HCT116 (cell line): ENCODE measurements at regions not wholly inside any gene's neighbourhood (a gene's known extent, or its start where the extent isn't known, plus 50 kb on each side); places are given as distances from the start of the nearest gene placed in this dataset.

Source experiments
- ATAC-seq: fragments of 200-7000 bp; cut with Tn5 transposase; 2 replicates; pipeline ENCODE4 v1.9.1; 2020; ENCODE audit warnings: mild to moderate bottlenecking, moderate library complexity
- BruUV-seq: library from RNA; stranded (reverse); fragments of 400-500 nt; replicated peaks from 2 replicates; lab custom pipeline; 2021; lab: Mats Ljungman, UMichigan
- CTCF ChIA-PET: fragments of 300-600 bp; sonication (Branson Sonifier 250); formaldehyde crosslinking; loops from one replicate; lab custom pipeline; 2021; ENCODE audit warnings: antibody characterized with exemption; lab: Charles Lee
- POLR2A ChIA-PET: fragments of 300-600, 350-600 bp; sonication (Branson Sonifier 250); formaldehyde crosslinking; loops from one replicate; lab custom pipeline; 2021; ENCODE audit warnings: antibody characterized with exemption; lab: Charles Lee
- RAD21 ChIA-PET, 2 experiments: fragments of 300-600 bp; sonication (Branson Sonifier 250); formaldehyde crosslinking; loops; one replicate each; lab custom pipeline; 2023; ENCODE audit warnings: low total read pairs in 2 of 2; ENCODE audit not compliant: uncharacterized antibody in 2 of 2, unreplicated experiment in 2 of 2, low non-redundant PET in 1 of 2; lab: Charles Lee
- DNase-seq: peaks from one replicate; pipeline ENCODE4 v3.0.0-alpha.2; 2010; ENCODE audit warnings: low read depth, low spot score
- H2AFZ ChIP-seq: fragments of 200-600 bp; shearing (Covaris generic), sonication (generic); 2 replicates; pipeline ENCODE4 v1.6.1; 2017; ENCODE audit warnings: low read depth, mixed run types, mixed read lengths, antibody characterized with exemption, low read length; ENCODE audit not compliant: poor library complexity, severe bottlenecking
- H3K27ac ChIP-seq: 2 replicates; pipeline ENCODE4 v1.5.1; 2012; ENCODE audit warnings: low read depth, low read length
- H3K27me3 ChIP-seq: fragments of 200-600 bp; sonication (generic); 2 replicates; pipeline ENCODE4 v1.6.1; 2016; ENCODE audit warnings: mixed run types, low read length, mixed read lengths; ENCODE audit not compliant: insufficient read depth
- H3K36me3 ChIP-seq, 2 experiments: fragments of 200-500 bp in 1 of 2; fragments of 200-600 bp in 1 of 2; sonication (Bioruptor generic) in 1 of 2; sonication (generic) in 1 of 2; 2 replicates each; pipeline versions ENCODE4 v1.5.1 to v1.6.1; 2014 to 2016; ENCODE audit warnings: low read length in 2 of 2, inconsistent platforms in 1 of 2, mixed read lengths in 1 of 2, mixed run types in 1 of 2; ENCODE audit not compliant: insufficient read depth in 2 of 2, control insufficient read depth in 1 of 2
- H3K4me1 ChIP-seq, 2 experiments: fragments of 200-600 bp in 1 of 2; sonication (generic) in 1 of 2; 2 replicates each; pipeline versions ENCODE4 v1.5.1 to v1.6.1; 2012 to 2017; ENCODE audit warnings: low read length in 2 of 2, inconsistent platforms in 1 of 2, mild to moderate bottlenecking in 1 of 2, mixed read lengths in 1 of 2, mixed run types in 1 of 2, moderate library complexity in 1 of 2; ENCODE audit not compliant: insufficient read depth in 2 of 2, control insufficient read depth in 1 of 2
- H3K4me2 ChIP-seq: fragments of 200-600 bp; sonication (generic); 2 replicates; pipeline ENCODE4 v1.6.1; 2017; ENCODE audit warnings: mixed run types, low read length, mixed read lengths
- H3K4me3 ChIP-seq, 2 experiments: fragments of 200-600 bp in 1 of 2; sonication (generic) in 1 of 2; replicated peaks in 1 of 2; 2 replicates each; pipeline ENCODE4 v1.5.1; 2011 to 2016; ENCODE audit warnings: low read length in 2 of 2, control low read depth in 1 of 2, low read depth in 1 of 2, mild to moderate bottlenecking in 1 of 2, mixed read lengths in 1 of 2, mixed run types in 1 of 2
- H3K79me2 ChIP-seq: fragments of 200-600 bp; sonication (generic); 2 replicates; pipeline ENCODE4 v1.6.1; 2017; ENCODE audit warnings: mild to moderate bottlenecking, mixed run types, low read length, moderate library complexity, mixed read lengths; ENCODE audit not compliant: insufficient read depth
- H3K9ac ChIP-seq: fragments of 200-600 bp; sonication (generic); 2 replicates; pipeline ENCODE4 v1.6.1; 2016; ENCODE audit warnings: low read length, mixed read lengths
- H3K9me2 ChIP-seq: fragments of 200-600 bp; sonication (generic), shearing (Covaris generic); 2 replicates; pipeline ENCODE4 v1.6.1; 2017; ENCODE audit warnings: mixed run types, mild to moderate bottlenecking, moderate library complexity; ENCODE audit not compliant: insufficient read depth
- H3K9me3 ChIP-seq, 2 experiments: fragments of 200-500 bp in 1 of 2; fragments of 200-600 bp in 1 of 2; sonication (Bioruptor generic) in 1 of 2; sonication (generic) in 1 of 2; 2 replicates each; pipeline ENCODE4 v1.6.1; 2014 to 2017; ENCODE audit warnings: low read length in 2 of 2, mixed read lengths in 2 of 2, inconsistent platforms in 1 of 2, low read depth in 1 of 2, mild to moderate bottlenecking in 1 of 2, mixed run types in 1 of 2, moderate library complexity in 1 of 2; ENCODE audit not compliant: control insufficient read depth in 1 of 2, insufficient read depth in 1 of 2
- H4K20me1 ChIP-seq: fragments of 200-600 bp; sonication (generic), shearing (Covaris generic); 2 replicates; pipeline ENCODE4 v1.6.1; 2017; ENCODE audit warnings: mixed run types, mild to moderate bottlenecking, moderate library complexity; ENCODE audit not compliant: insufficient read depth
- CBX3 ChIP-seq: IDR thresholded peaks from 2 replicates; pipeline ENCODE4 v1.6.1; 2012; ENCODE audit warnings: low read depth
- EGR1 ChIP-seq: IDR thresholded peaks from 2 replicates; pipeline ENCODE4 v1.6.1; 2012; ENCODE audit warnings: low read depth
- ELF1 ChIP-seq: IDR thresholded peaks from 2 replicates; pipeline ENCODE4 v1.6.1; 2012; ENCODE audit warnings: low read depth, borderline replicate concordance
- EZH2 ChIP-seq: fragments of 200-600 bp; sonication (generic); IDR thresholded peaks from 2 replicates; pipeline ENCODE4 v1.6.1; 2017; ENCODE audit warnings: antibody characterized with exemption, mixed run types
- EZH2phosphoT487 ChIP-seq: fragments of 200-600 bp; IDR thresholded peaks from 2 replicates; pipeline ENCODE4 v1.6.1; 2018; ENCODE audit warnings: antibody characterized with exemption, borderline replicate concordance
- FOSL1 ChIP-seq: IDR thresholded peaks from 2 replicates; pipeline ENCODE4 v1.6.1; 2012; ENCODE audit warnings: low read depth
- JUND ChIP-seq: IDR thresholded peaks from 2 replicates; pipeline ENCODE4 v1.6.1; 2012
- POLR2A ChIP-seq: IDR thresholded peaks from 2 replicates; pipeline ENCODE4 v1.7.0; 2011; ENCODE audit warnings: borderline replicate concordance; ENCODE audit not compliant: insufficient read depth, insufficient read length; ENCODE audit errors: extremely low read depth
- POLR2AphosphoS5 ChIP-seq: IDR thresholded peaks from 2 replicates; pipeline ENCODE4 v1.6.1; 2011; ENCODE audit warnings: mild to moderate bottlenecking, low read depth, low read length, moderate library complexity
- RAD21 ChIP-seq: IDR thresholded peaks from 2 replicates; pipeline ENCODE4 v1.6.1; 2012; ENCODE audit warnings: low read depth, mild to moderate bottlenecking
- SIN3A ChIP-seq: IDR thresholded peaks from 2 replicates; pipeline ENCODE4 v1.6.1; 2012; ENCODE audit warnings: low read depth
- SP1 ChIP-seq: IDR thresholded peaks from 2 replicates; pipeline ENCODE4 v1.6.1; 2012; ENCODE audit warnings: low read depth
- TCF7L2 ChIP-seq: IDR thresholded peaks from 2 replicates; pipeline ENCODE4 v1.7.0; 2011; ENCODE audit warnings: borderline replicate concordance, inconsistent platforms; ENCODE audit not compliant: insufficient read depth, insufficient read length; ENCODE audit errors: extremely low read depth
- ZFX ChIP-seq: fragments of 450-650 bp; IDR thresholded peaks from 2 replicates; pipeline ENCODE4 v1.6.1; 2017
- ZNF274 ChIP-seq: fragments of 200-500 bp; sonication (Bioruptor generic); IDR thresholded peaks from 2 replicates; pipeline ENCODE4 v1.6.1; 2014; ENCODE audit warnings: mild to moderate bottlenecking, low read depth, low read length, inconsistent platforms
- intact Hi-C: fragments of 100-400 bp; cut with micrococcal nuclease; formaldehyde crosslinking; loops from 2 replicates; pipeline ENCODE4 v1.10.0; 2022
- TF ChIP-seq, protein P1 (sequence below), 3 experiments: fragments of 200-600 bp in 1 of 3; sonication (generic) in 1 of 3; IDR thresholded peaks in 2 of 3; conservative IDR thresholded peaks in 1 of 3; 2 replicates each; pipeline ENCODE4 v1.5.1; 2012 to 2017; ENCODE audit warnings: low read depth in 2 of 3, low read length in 2 of 3, antibody characterized with exemption in 1 of 3, borderline replicate concordance in 1 of 3, control low read depth in 1 of 3, mild to moderate bottlenecking in 1 of 3, mixed read lengths in 1 of 3, mixed run types in 1 of 3, moderate library complexity in 1 of 3; ENCODE audit not compliant: insufficient read depth in 1 of 3
- TF ChIP-seq, protein P2 (sequence below): IDR thresholded peaks from 2 replicates; pipeline ENCODE4 v1.6.1; 2012
- TF ChIP-seq, protein P3 (sequence below): IDR thresholded peaks from 2 replicates; pipeline ENCODE4 v1.6.1; 2012; ENCODE audit warnings: low read depth

DNA sequence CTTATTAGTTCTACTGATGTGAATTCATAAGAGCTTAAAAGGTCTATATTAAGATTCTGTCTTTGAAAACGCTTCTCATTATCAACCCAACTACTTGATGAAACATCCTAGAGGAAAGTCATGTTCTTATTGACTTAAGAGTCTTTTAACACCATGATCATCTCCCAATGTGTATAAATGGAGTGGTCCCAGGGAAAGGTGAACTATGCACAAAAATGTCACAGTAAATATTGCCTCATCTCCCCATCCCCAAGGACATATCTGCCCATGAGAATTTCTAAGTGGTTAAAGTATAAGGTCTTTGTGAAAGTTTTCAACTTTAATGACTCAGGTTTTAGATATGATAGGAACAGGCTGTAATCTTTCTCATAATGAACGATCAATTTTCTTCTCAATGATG is 240.1 kb downstream of the IRS1 start (continued):
- TF ChIP-seq, protein P1, sequence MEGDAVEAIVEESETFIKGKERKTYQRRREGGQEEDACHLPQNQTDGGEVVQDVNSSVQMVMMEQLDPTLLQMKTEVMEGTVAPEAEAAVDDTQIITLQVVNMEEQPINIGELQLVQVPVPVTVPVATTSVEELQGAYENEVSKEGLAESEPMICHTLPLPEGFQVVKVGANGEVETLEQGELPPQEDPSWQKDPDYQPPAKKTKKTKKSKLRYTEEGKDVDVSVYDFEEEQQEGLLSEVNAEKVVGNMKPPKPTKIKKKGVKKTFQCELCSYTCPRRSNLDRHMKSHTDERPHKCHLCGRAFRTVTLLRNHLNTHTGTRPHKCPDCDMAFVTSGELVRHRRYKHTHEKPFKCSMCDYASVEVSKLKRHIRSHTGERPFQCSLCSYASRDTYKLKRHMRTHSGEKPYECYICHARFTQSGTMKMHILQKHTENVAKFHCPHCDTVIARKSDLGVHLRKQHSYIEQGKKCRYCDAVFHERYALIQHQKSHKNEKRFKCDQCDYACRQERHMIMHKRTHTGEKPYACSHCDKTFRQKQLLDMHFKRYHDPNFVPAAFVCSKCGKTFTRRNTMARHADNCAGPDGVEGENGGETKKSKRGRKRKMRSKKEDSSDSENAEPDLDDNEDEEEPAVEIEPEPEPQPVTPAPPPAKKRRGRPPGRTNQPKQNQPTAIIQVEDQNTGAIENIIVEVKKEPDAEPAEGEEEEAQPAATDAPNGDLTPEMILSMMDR (IDR thresholded peaks at IDR 0.05 in 2 of 3, conservative IDR thresholded peaks at IDR 0.05 in 1 of 3; ENCODE audit: borderline replicate concordance in 1 of 3, insufficient read depth in 1 of 3, low read depth in 2 of 3, low read length in 2 of 3): no peak
- TF ChIP-seq, protein P2, sequence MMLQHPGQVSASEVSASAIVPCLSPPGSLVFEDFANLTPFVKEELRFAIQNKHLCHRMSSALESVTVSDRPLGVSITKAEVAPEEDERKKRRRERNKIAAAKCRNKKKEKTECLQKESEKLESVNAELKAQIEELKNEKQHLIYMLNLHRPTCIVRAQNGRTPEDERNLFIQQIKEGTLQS: no peak
- no peak for TF ChIP-seq POLR2AphosphoS5
- TF ChIP-seq POLR2A: no peak

DNA sequence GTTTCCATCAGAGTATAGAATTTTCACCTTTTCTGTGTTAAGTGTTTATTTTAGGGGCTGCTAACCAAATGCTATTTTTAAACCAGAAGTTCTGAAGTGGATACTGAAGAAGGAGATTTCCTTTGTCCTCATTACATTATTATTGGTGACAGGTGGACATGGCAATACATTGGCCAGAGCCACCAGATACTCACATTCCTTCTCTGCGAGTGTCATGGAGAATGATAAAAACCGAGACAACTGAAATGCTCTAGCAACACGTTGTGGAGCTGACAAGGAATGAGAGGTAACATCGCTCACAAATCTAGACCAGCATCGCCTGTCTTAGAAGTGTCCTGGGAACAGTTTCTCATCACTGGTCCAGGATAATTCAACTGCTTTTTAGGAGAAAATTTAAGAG is 241.2 kb downstream of the IRS1 start:
- Histone ChIP-seq H2AFZ (no peak overlapping the region), H3K36me3 (no peaks in the 10 kb centered on the region), H3K9ac (no peak overlapping the region), H3K27me3 (no peaks in the 10 kb centered on the region), H3K9me2 (no peaks in the 10 kb centered on the region), H3K27ac (no peak overlapping the region), H3K4me3 (no peak overlapping the region), H4K20me1 (no peaks in the 10 kb centered on the region), H3K79me2 (no peaks in the 10 kb centered on the region), H3K9me3 (no peaks in the 10 kb centered on the region), H3K4me2 (no peak overlapping the region), H3K4me1 (peaks cover 6 to 14% of the 10 kb centered on the region in 2 experiments; a peak in 1 of 4 replicates)
- intact Hi-C loops: no loop called here
- CTCF ChIA-PET: no interaction called here
- ATAC-seq (no peak), DNase-seq (no peak)
- BruUV-seq: no TSS peak
- RAD21 ChIA-PET: no interaction called here
- POLR2A ChIA-PET: no interaction called here
- TF ChIP-seq FOSL1 (no peak), ELF1 (no peak), SIN3A (no peak), ZNF274 (no peak), POLR2A (no peak), ZFX (no peak), CBX3 (no peak), TCF7L2 (no peak), EZH2phosphoT487 (no peak), SP1 (no peak), JUND (no peak), POLR2AphosphoS5 (no peak), EZH2 (no peak), EGR1 (no peak), RAD21 (no peak)
- TF ChIP-seq, protein P2: no peak
- TF ChIP-seq, protein P3, sequence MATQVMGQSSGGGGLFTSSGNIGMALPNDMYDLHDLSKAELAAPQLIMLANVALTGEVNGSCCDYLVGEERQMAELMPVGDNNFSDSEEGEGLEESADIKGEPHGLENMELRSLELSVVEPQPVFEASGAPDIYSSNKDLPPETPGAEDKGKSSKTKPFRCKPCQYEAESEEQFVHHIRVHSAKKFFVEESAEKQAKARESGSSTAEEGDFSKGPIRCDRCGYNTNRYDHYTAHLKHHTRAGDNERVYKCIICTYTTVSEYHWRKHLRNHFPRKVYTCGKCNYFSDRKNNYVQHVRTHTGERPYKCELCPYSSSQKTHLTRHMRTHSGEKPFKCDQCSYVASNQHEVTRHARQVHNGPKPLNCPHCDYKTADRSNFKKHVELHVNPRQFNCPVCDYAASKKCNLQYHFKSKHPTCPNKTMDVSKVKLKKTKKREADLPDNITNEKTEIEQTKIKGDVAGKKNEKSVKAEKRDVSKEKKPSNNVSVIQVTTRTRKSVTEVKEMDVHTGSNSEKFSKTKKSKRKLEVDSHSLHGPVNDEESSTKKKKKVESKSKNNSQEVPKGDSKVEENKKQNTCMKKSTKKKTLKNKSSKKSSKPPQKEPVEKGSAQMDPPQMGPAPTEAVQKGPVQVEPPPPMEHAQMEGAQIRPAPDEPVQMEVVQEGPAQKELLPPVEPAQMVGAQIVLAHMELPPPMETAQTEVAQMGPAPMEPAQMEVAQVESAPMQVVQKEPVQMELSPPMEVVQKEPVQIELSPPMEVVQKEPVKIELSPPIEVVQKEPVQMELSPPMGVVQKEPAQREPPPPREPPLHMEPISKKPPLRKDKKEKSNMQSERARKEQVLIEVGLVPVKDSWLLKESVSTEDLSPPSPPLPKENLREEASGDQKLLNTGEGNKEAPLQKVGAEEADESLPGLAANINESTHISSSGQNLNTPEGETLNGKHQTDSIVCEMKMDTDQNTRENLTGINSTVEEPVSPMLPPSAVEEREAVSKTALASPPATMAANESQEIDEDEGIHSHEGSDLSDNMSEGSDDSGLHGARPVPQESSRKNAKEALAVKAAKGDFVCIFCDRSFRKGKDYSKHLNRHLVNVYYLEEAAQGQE: no peak
- TF ChIP-seq, protein P1 (IDR thresholded peaks at IDR 0.05 in 2 of 3, conservative IDR thresholded peaks at IDR 0.05 in 1 of 3; ENCODE audit: borderline replicate concordance in 1 of 3, insufficient read depth in 1 of 3, low read depth in 2 of 3, low read length in 2 of 3): no peak
